Ovary (tissue), 7 donors: ENCODE measurements at regions not wholly inside any gene's neighbourhood (a gene's known extent, or its start where the extent isn't known, plus 50 kb on each side); places are given as distances from the start of the nearest gene placed in this dataset.

Experiments
- DNase-seq, 5 donors: peaks; one replicate each; pipeline ENCODE4 v3.0.0-alpha.2; 2019 to 2020
- H3K27ac ChIP-seq, 2 donors: fragments of 200-600 bp; one replicate each; pipeline versions ENCODE4 v1.5.1 to v1.8.0; 2019 to 2022
- H3K27me3 ChIP-seq: fragments of 200-600 bp; one replicate; pipeline ENCODE4 v1.8.0; 2022
- H3K36me3 ChIP-seq: fragments of 200-600 bp; sonication (generic); one replicate; pipeline ENCODE4 v1.5.1; 2019
- H3K4me1 ChIP-seq: one replicate; pipeline ENCODE4 v1.8.1; 2013; ENCODE audit warnings: mild to moderate bottlenecking, moderate library complexity; ENCODE audit not compliant: insufficient read depth
- H3K4me3 ChIP-seq: fragments of 200-600 bp; sonication (generic); one replicate; pipeline ENCODE4 v1.5.1; 2017
- H3K9me3 ChIP-seq, 2 donors: fragments of 200-600 bp in 1 of 2; sonication (generic) in 1 of 2; one replicate each; pipeline versions ENCODE4 v1.5.1 to v1.8.1; 2013 to 2019; ENCODE audit warnings: mild to moderate bottlenecking in 1 of 2, moderate library complexity in 1 of 2
- EP300 ChIP-seq: sonication (generic); formaldehyde crosslinking; IDR thresholded peaks from one replicate; pipeline ENCODE4 v1.6.1; 2017; ENCODE audit warnings: antibody characterized with exemption
- POLR2A ChIP-seq: fragments of 450-650 bp; IDR thresholded peaks from one replicate; pipeline ENCODE4 v1.6.1; 2017; ENCODE audit warnings: antibody characterized with exemption, mild to moderate bottlenecking, moderate library complexity
- WGBS, 3 donors: extraction: QIAGEN DNeasy Blood & Tissue Kit in 1 of 3; methylation state at CpG; one replicate each; pipeline versions ENCODE4 v1.1.5 to v1.1.7; 2013 to 2017; 5-methylcytosine and 5-hydroxymethylcytosine counted together
- intact Hi-C, 4 donors: fragments of 100-400 bp; cut with DNase I; formaldehyde crosslinking; loops; one replicate each; pipeline versions ENCODE4 v1.11.0 to v1.15.1; 2022 to 2023
- TF ChIP-seq, protein P1 (sequence below), 3 donors: fragments of 450-650 bp in 2 of 3; fragments of 200-600 bp in 1 of 3; IDR thresholded peaks; one replicate each; pipeline versions ENCODE4 v1.5.1 to v1.8.0; 2016 to 2022; ENCODE audit warnings: antibody characterized with exemption in 3 of 3, mild to moderate bottlenecking in 1 of 3
- donor health status: DM: no; HTN: no; CAD: no; lungs with moderate emphysema.
- donor health status: DM: no; HTN: no; CAD: no.
- donor health status: Bipolar disorder and iron deficiency.
- donor health status: DM: no; HTN: no; CAD: no.
- donor health status: DM: yes; HTN: yes; CAD: no.

DNA sequence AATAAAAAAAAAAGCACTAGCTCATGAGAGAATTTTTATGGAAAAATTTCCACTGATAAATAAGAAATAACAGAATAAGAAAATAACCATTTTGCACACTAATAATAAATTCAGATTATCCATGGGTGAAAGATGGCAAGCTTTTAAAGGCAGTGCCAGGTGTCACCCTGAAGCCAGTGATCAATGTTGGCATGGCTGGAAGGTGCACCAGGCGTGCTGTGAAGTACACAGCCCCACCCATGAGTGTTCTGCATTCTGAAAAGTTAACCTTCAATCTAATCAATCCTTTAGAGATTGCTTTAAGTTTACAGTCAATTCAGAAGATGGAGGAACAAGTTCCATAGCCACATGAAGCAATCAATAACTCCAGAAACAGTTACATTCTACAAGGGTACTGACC is 284.4 kb downstream of the C6orf118 start:
- H3K9me3 ChIP-seq = no peaks in the 10 kb centered on the region
- H3K27ac ChIP-seq = no peak overlapping the region
- TF ChIP-seq POLR2A (no peak), EP300 (no peak)
- TF ChIP-seq, protein P1, sequence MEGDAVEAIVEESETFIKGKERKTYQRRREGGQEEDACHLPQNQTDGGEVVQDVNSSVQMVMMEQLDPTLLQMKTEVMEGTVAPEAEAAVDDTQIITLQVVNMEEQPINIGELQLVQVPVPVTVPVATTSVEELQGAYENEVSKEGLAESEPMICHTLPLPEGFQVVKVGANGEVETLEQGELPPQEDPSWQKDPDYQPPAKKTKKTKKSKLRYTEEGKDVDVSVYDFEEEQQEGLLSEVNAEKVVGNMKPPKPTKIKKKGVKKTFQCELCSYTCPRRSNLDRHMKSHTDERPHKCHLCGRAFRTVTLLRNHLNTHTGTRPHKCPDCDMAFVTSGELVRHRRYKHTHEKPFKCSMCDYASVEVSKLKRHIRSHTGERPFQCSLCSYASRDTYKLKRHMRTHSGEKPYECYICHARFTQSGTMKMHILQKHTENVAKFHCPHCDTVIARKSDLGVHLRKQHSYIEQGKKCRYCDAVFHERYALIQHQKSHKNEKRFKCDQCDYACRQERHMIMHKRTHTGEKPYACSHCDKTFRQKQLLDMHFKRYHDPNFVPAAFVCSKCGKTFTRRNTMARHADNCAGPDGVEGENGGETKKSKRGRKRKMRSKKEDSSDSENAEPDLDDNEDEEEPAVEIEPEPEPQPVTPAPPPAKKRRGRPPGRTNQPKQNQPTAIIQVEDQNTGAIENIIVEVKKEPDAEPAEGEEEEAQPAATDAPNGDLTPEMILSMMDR (IDR thresholded peaks at IDR 0.05) = no peak
- no peak overlapping the region for H3K4me3 ChIP-seq
- no peaks in the 10 kb centered on the region for H3K36me3 ChIP-seq
- WGBS, 3 donors = 48 to 69% (median 51%) methylated on average over 1 of the region's 1 CpG
- H3K4me1 ChIP-seq = no peaks in the 10 kb centered on the region
- no peak for DNase-seq
- intact Hi-C loops = no loop called here
- no peaks in the 10 kb centered on the region for H3K27me3 ChIP-seq

DNA sequence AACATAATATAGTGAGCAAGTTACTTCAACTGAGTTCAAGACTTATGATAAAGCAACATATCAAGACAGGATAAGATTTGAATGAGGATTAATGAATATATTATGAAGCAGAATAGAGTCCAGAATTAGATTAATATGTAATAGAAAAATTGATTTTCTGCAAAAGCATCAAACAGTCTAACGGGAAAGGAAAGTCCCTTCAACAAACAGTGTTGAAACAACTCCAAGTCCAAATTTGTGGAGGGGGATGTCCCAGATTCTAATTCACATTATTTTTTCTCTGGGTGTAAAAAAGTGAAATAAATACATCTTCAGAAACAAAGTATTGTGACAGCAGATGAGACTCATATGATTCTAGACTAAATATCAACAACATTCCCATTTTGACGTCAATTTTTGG is 289.7 kb downstream of the C6orf118 start:
- DNase-seq = no peak
- H3K4me1 ChIP-seq = no peaks in the 10 kb centered on the region
- no peaks in the 10 kb centered on the region for H3K27me3 ChIP-seq
- H3K36me3 ChIP-seq = no peaks in the 10 kb centered on the region
- 67 to 76% (median 71%) methylated on average over 2 of the region's 2 CpGs for WGBS, 3 donors
- no peak overlapping the region for H3K27ac ChIP-seq
- intact Hi-C loops = no loop called here
- no peak overlapping the region for H3K4me3 ChIP-seq
- TF ChIP-seq, protein P1 (IDR thresholded peaks at IDR 0.05) = no peak
- no peak for TF ChIP-seq EP300
- no peak for TF ChIP-seq POLR2A
- no peaks in the 10 kb centered on the region for H3K9me3 ChIP-seq

DNA sequence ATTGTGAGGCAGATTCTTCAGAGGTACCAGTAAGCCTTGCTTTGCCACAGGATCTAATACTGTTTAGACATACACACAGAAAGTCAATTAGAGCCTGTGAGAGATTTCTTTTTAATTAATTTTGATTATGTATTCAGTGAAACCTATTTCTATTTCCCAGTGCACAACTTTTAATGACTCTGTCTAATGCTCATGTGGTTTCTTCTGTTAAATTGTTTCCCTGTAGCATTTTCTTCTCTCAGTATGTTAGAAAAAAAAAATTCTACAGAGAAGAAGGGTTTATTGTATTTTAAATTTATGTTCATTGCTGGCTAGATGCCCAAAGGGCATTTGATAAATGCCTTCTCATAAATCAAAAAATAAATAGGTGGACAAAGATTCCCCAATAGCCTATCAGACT is 293.7 kb downstream of the C6orf118 start:
- DNase-seq = no peak
- intact Hi-C loops = no loop called here
- Histone ChIP-seq H3K4me3 (no peak overlapping the region), H3K9me3 (no peaks in the 10 kb centered on the region), H3K27ac (no peak overlapping the region), H3K4me1 (no peaks in the 10 kb centered on the region), H3K27me3 (no peaks in the 10 kb centered on the region), H3K36me3 (no peaks in the 10 kb centered on the region)
- no peak for TF ChIP-seq EP300
- TF ChIP-seq POLR2A = no peak
- TF ChIP-seq, protein P1 (IDR thresholded peaks at IDR 0.05) = no peak

DNA sequence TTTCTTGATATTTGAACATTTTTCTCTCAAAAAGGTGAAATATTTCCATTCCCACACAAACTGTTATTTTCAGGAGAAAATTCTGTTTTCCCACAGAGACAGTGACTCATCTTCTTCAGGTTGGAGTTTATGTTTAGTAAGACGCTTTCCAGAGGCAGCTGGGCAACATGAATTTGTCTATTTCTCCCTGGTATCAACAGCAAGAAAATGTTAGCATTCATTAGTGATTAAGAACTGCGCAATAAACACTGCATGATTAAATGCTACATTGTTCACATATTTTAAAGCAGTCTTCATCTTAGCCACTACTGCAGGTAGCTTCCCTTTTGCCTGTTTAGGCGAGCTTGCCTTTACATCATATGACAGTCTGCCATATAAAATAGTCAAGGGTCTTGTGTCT is 295.7 kb downstream of the C6orf118 start:
- H3K9me3 ChIP-seq = no peaks in the 10 kb centered on the region
- no peaks in the 10 kb centered on the region for H3K27me3 ChIP-seq
- DNase-seq = no peak
- intact Hi-C loops = no loop called here
- WGBS, 3 donors = 55 to 69% (median 57%) methylated on average over 3 of the region's 3 CpGs
- H3K4me1 ChIP-seq = no peaks in the 10 kb centered on the region
- TF ChIP-seq EP300 (no peak), POLR2A (no peak)
- TF ChIP-seq, protein P1 (IDR thresholded peaks at IDR 0.05) = no peak
- H3K27ac ChIP-seq = no peak overlapping the region
- no peak overlapping the region for H3K4me3 ChIP-seq
- no peaks in the 10 kb centered on the region for H3K36me3 ChIP-seq

DNA sequence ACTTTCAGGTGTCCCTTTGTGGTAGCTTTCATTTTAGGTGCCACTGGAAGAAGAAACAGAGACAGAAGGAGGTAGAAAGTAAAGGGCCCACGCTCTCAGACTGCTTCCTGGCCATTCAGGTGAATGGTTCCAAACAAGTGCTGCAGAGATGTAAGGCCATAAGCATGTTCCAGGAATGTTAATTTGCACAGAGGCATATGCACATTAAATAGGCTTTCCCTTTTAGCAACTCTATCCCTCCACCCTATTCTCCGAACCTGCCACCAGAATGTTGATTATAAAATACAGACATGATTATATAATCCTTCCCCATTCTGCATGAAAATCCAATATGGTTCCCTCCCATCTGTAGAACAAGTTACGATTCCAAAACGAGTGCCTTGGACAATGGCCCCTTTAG is 297.2 kb downstream of the C6orf118 start:
- WGBS, 3 donors = 77 to 84% (median 83%) methylated on average over 4 of the region's 4 CpGs
- DNase-seq = no peak
- Histone ChIP-seq H3K27me3 (no peaks in the 10 kb centered on the region), H3K4me3 (no peak overlapping the region), H3K36me3 (no peaks in the 10 kb centered on the region), H3K9me3 (no peaks in the 10 kb centered on the region), H3K27ac (no peak overlapping the region), H3K4me1 (no peaks in the 10 kb centered on the region)
- no peak for TF ChIP-seq POLR2A
- TF ChIP-seq, protein P1 (IDR thresholded peaks at IDR 0.05) = no peak
- TF ChIP-seq EP300 = no peak
- intact Hi-C loops = no loop called here
